PC-9 (cell line): ENCODE measurements at regions not wholly inside any gene's neighbourhood (a gene's known extent, or its start where the extent isn't known, plus 50 kb on each side); places are given as distances from the start of the nearest gene placed in this dataset.

Experiments used
- BruUV-seq: library from RNA; stranded (reverse); fragments of 400-500 nt; replicated peaks from 2 replicates; lab custom pipeline; 2021; lab: Mats Ljungman, UMichigan
- CTCF ChIA-PET: fragments of 300-600 bp; sonication (Branson Sonifier 250); formaldehyde crosslinking; loops from one replicate; lab custom pipeline; 2022; ENCODE audit warnings: antibody characterized with exemption; lab: Charles Lee
- POLR2A ChIA-PET: fragments of 300-600 bp; sonication (Branson Sonifier 250); formaldehyde crosslinking; loops from one replicate; lab custom pipeline; 2022; ENCODE audit warnings: antibody characterized with exemption; ENCODE audit not compliant: unreplicated experiment; lab: Charles Lee
- DNase-seq, 2 experiments: peaks; one replicate each; pipeline versions ENCODE4 v3.0.0 to v3.0.0-alpha.2; 2015 to 2022; ENCODE audit warnings: mixed read lengths in 1 of 2
- H2AFZ ChIP-seq: fragments of 200-600 bp; sonication (generic); 2 replicates; pipeline ENCODE4 v1.8.1; 2017; ENCODE audit warnings: antibody characterized with exemption
- H3F3A ChIP-seq: fragments of 200-600 bp; sonication (generic); 2 replicates; pipeline ENCODE4 v1.8.1; 2017; ENCODE audit warnings: antibody characterized with exemption, mild to moderate bottlenecking, low read depth; ENCODE audit not compliant: insufficient read depth
- H3K27ac ChIP-seq: fragments of 200-600 bp; sonication (generic); 2 replicates; pipeline ENCODE4 v1.6.1; 2016; ENCODE audit warnings: mixed run types
- H3K27me3 ChIP-seq: fragments of 200-600 bp; sonication (generic); 2 replicates; pipeline ENCODE4 v1.6.1; 2016; ENCODE audit warnings: low read depth, mixed run types; ENCODE audit not compliant: insufficient read depth
- H3K36me3 ChIP-seq: fragments of 200-600 bp; sonication (generic); 2 replicates; pipeline ENCODE4 v1.6.1; 2016; ENCODE audit warnings: low read depth, mixed run types
- H3K4me1 ChIP-seq: fragments of 200-600 bp; sonication (generic); replicated peaks from 2 replicates; pipeline ENCODE4 v1.6.1; 2016; ENCODE audit warnings: mixed run types; ENCODE audit not compliant: insufficient read depth
- H3K4me2 ChIP-seq: fragments of 200-600 bp; sonication (generic); 2 replicates; pipeline ENCODE4 v1.6.1; 2017; ENCODE audit warnings: mixed run types
- H3K4me3 ChIP-seq: fragments of 200-600 bp; sonication (generic); 2 replicates; pipeline ENCODE4 v1.6.1; 2016; ENCODE audit warnings: mixed run types
- H3K79me2 ChIP-seq: fragments of 200-600 bp; sonication (generic); 2 replicates; pipeline ENCODE4 v1.6.1; 2017; ENCODE audit warnings: low read depth, mixed run types
- H3K9me2 ChIP-seq: fragments of 200-600 bp; sonication (generic); 2 replicates; pipeline ENCODE4 v1.8.1; 2017; ENCODE audit warnings: mild to moderate bottlenecking; ENCODE audit not compliant: insufficient read depth
- H3K9me3 ChIP-seq: fragments of 200-600 bp; sonication (generic); 2 replicates; pipeline ENCODE4 v1.8.1; 2016; ENCODE audit warnings: low read depth; ENCODE audit not compliant: insufficient read depth
- H4K20me1 ChIP-seq: fragments of 200-600 bp; sonication (generic); 2 replicates; pipeline ENCODE4 v1.8.1; 2017; ENCODE audit not compliant: insufficient read depth
- CTCF ChIP-seq: fragments of 200-600 bp; sonication (generic); conservative IDR thresholded peaks from 2 replicates; pipeline ENCODE4 v1.6.1; 2017; ENCODE audit warnings: mixed run types, antibody characterized with exemption, mild to moderate bottlenecking, moderate library complexity
- EZH2 ChIP-seq: fragments of 200-600 bp; sonication (generic); IDR thresholded peaks from 2 replicates; pipeline ENCODE4 v1.8.0; 2017; ENCODE audit warnings: antibody characterized with exemption, low read depth
- intact Hi-C: fragments of 100-400 bp; cut with micrococcal nuclease; formaldehyde crosslinking; loops from one replicate; pipeline ENCODE4 v1.10.0; 2022; ENCODE audit not compliant: unreplicated experiment

GRCh38 chr2:238524426-238524983 lies 97.8 kb downstream of the ASB1 start:
- Histone ChIP-seq H3K9me3 (no peaks in the 10 kb centered on the region), H3K4me2 (no peak overlapping the region), H3K4me3 (no peak overlapping the region), H3K36me3 (no peaks in the 10 kb centered on the region), H4K20me1 (no peaks in the 10 kb centered on the region), H3K9me2 (no peaks in the 10 kb centered on the region), H3K79me2 (no peaks in the 10 kb centered on the region), H3K27ac (no peak overlapping the region), H3K4me1 (no peaks in the 10 kb centered on the region), H2AFZ (no peak overlapping the region), H3K27me3 (peaks cover 83% of the 10 kb centered on the region), H3F3A (no peaks in the 10 kb centered on the region)
- no TSS peak for BruUV-seq
- CTCF ChIA-PET: no interaction called here
- intact Hi-C loops: no loop called here
- DNase-seq: no peak
- POLR2A ChIA-PET: no interaction called here
- TF ChIP-seq EZH2 (no peak), CTCF (no peak)

- ChIA-PET POLR2A (interaction anchor here (0.6 kb wide), 1 partner anchor 312 kb away, joined by 4 read pairs; no protein-coding TSS in a partner anchor), CTCF (no interaction called here)
- intact Hi-C loops: no loop called here
- Histone ChIP-seq H3K4me3 (no peak overlapping the region), H3K27me3 (peaks cover 94% of the 10 kb centered on the region), H2AFZ (no peak overlapping the region), H4K20me1 (no peaks in the 10 kb centered on the region), H3K9me3 (no peaks in the 10 kb centered on the region), H3K36me3 (no peaks in the 10 kb centered on the region), H3F3A (no peaks in the 10 kb centered on the region), H3K9me2 (no peaks in the 10 kb centered on the region), H3K4me1 (no peaks in the 10 kb centered on the region), H3K4me2 (no peak overlapping the region), H3K27ac (no peak overlapping the region), H3K79me2 (no peaks in the 10 kb centered on the region)
- TF ChIP-seq CTCF (no peak), EZH2 (no peak)
- no TSS peak for BruUV-seq
- DNase-seq: no peak
These were observed 99.3 kb downstream of the ASB1 start for GRCh38 chr2:238525990-238526389.

GRCh38 chr2:238527565-238527964 lies 100.8 kb downstream of the ASB1 start:
- Histone ChIP-seq H3K9me3 (peaks cover 5% of the 10 kb centered on the region; the same call in 1 of the 2 replicates), H4K20me1 (no peaks in the 10 kb centered on the region), H3K4me2 (no peak overlapping the region), H3F3A (no peaks in the 10 kb centered on the region), H3K27ac (no peak overlapping the region), H2AFZ (no peak overlapping the region), H3K27me3 (peaks cover 79% of the 10 kb centered on the region), H3K4me3 (no peak overlapping the region), H3K9me2 (no peaks in the 10 kb centered on the region), H3K36me3 (no peaks in the 10 kb centered on the region), H3K4me1 (no peaks in the 10 kb centered on the region), H3K79me2 (no peaks in the 10 kb centered on the region)
- no TSS peak for BruUV-seq
- intact Hi-C loops: no loop called here
- ChIA-PET CTCF (no interaction called here), POLR2A (no interaction called here)
- no peak for TF ChIP-seq CTCF
- TF ChIP-seq EZH2: no peak
- DNase-seq: no peak
